Effector CD4-positive, alpha-beta T cell (primary cell): ENCODE measurements at regions not wholly inside any gene's neighbourhood (a gene's known extent, or its start where the extent isn't known, plus 50 kb on each side); places are given as distances from the start of the nearest gene placed in this dataset.
"Not testable (repeated sequence)": the region's sequence is repeated elsewhere in the genome, so short reads cannot be mapped to it uniquely, and the experiment has no call there.

Source experiments
- DNase-seq: peaks from one replicate; pipeline ENCODE4 v3.0.0-alpha.2; 2020

DNA sequence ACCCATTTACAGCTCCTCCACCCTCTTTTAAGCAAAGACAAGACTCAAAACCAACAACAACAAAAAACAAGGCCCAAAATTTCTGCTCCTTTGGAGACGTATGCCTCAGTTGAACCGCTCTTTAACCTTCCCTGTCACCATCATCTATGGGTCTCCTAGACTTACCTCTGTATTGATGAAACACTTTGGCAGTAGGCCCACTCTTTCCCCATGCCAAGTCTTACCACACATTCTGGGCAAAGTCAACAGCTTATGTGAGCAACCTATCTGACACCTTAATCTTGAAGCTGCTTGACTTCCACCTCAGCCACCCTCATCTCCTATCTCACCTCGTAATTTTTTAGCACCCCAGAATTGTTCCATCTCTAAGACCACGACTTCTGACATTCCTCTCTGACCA, 99.7 kb upstream of the CXorf66 start:
- no peak for DNase-seq

- peak; percentile 35 for DNase-seq
Observed at GRCh38 chrX:140057001-140057411, 91.7 kb upstream of the CXorf66 start.

DNA sequence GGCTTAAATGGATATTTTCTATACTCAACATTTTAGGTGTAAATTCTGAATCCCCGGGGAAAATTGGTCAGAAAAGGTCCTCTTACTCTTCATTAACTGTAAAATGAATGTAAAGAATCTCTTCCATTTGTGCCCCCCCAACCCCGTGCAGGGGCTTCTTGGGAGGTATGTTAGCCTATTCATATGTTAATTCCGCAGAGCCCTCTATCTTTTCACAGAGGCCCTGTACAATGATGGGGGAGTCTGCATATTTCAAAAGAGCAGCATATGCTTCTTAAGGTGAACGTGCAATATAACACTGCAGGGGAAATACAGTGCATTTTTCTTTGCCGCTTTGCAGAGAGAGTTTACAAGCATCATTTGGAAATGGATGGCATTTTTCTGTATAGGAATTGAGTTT, 88.5 kb upstream of the CXorf66 start:
- DNase-seq = no peak

GRCh38 chrX:140050906-140051305, 85.6 kb upstream of the CXorf66 start:
- no peak for DNase-seq

GRCh38 chrX:140040386-140040785, 75.1 kb upstream of the CXorf66 start:
- no peak for DNase-seq

GRCh38 chrX:140038842-140039241, 73.5 kb upstream of the CXorf66 start:
- no peak for DNase-seq

- no peak for DNase-seq
Observed at GRCh38 chrX:140034916-140035315, 69.6 kb upstream of the CXorf66 start.

DNA sequence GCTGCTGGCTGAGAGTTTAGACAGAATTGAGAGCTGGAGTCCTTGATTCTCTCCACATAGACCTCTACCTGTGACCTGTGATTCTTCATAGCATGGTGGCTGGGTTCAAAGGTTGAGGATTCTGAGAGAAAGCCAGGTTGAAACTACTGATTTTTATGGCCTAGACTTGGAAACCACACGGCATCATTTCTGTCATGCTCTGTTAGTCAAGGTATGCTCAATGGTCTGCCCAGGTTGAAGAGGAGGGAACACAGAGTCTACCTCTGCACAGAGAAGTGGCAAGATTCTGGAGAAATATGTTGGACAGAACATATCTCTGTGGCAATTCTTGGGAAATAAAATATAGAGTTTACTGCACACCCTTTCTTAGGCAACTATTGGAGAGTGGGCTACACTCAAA, 57.2 kb upstream of the CXorf66 start:
- no peak for DNase-seq

DNA sequence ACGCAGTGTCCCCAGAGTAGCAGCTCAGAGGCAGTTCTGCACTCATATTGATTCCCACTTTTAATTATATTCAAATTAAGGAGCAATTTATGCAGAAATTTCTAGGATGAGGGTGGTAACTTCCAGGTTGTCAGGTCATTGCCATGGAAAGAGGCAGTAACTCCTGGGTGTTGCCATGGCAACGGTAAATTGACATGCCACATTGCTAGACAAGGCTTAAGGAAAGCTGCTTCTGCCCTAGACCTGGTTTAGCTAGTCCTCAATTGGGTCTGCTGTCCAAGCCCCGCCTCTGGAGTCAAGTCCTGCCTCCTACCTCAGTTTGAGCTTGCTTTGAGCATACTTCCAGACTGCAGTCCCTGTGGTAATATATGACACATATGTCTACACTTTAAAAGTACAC, 53.8 kb upstream of the CXorf66 start:
- not testable (repeated sequence) for DNase-seq
